CD14-positive monocyte (primary cell): ENCODE measurements at regions not wholly inside any gene's neighbourhood (a gene's known extent, or its start where the extent isn't known, plus 50 kb on each side); places are given as distances from the start of the nearest gene placed in this dataset.

ENCODE experiments used
- DNase-seq, 3 donors: peaks; one replicate each; pipeline ENCODE4 v3.0.0-alpha.2; 2011 to 2022
- H2AFZ ChIP-seq: 2 replicates; pipeline ENCODE4 v1.6.0; 2012; ENCODE audit warnings: mild to moderate bottlenecking, low read depth, low read length, inconsistent platforms; ENCODE audit not compliant: insufficient read depth, poor library complexity, severe bottlenecking
- H3K27ac ChIP-seq, 2 donors: 1 replicate in 1 of 2; 2 replicates in 1 of 2; pipeline ENCODE4 v1.5.1; 2012 to 2013; ENCODE audit warnings: low read length in 2 of 2, control low read depth in 1 of 2, inconsistent platforms in 1 of 2, low read depth in 1 of 2, mild to moderate bottlenecking in 1 of 2
- H3K27me3 ChIP-seq, 2 donors: one replicate each; pipeline versions ENCODE4 v1.6.0 to v1.6.1; 2011 to 2013; ENCODE audit warnings: low read length in 2 of 2; ENCODE audit not compliant: control insufficient read depth in 2 of 2, insufficient read depth in 2 of 2
- H3K36me3 ChIP-seq, 2 donors: replicated peaks in 1 of 2; 1 replicate in 1 of 2; 2 replicates in 1 of 2; pipeline versions ENCODE4 v1.5.1 to v1.6.1; 2012 to 2013; ENCODE audit warnings: low read length in 2 of 2, control low read depth in 1 of 2, inconsistent platforms in 1 of 2, mild to moderate bottlenecking in 1 of 2; ENCODE audit not compliant: insufficient read depth in 2 of 2, control insufficient read depth in 1 of 2
- H3K4me1 ChIP-seq, 2 donors: 1 replicate in 1 of 2; 2 replicates in 1 of 2; pipeline versions ENCODE4 v1.5.1 to v1.6.1; 2012 to 2013; ENCODE audit warnings: low read length in 2 of 2, control low read depth in 1 of 2, inconsistent platforms in 1 of 2, mild to moderate bottlenecking in 1 of 2, moderate library complexity in 1 of 2; ENCODE audit not compliant: insufficient read depth in 2 of 2, control insufficient read depth in 1 of 2
- H3K4me2 ChIP-seq: replicated peaks from 2 replicates; pipeline ENCODE3; 2012; ENCODE audit warnings: low read length, moderate library complexity, mild to moderate bottlenecking; ENCODE audit not compliant: poor library complexity, severe bottlenecking; ENCODE audit errors: extremely low read depth
- H3K4me3 ChIP-seq, 3 experiments: fragments of 200-600 bp in 1 of 3; sonication (generic) in 1 of 3; replicated peaks in 1 of 3; 1 replicate in 2 of 3; 2 replicates in 1 of 3; pipeline ENCODE4 v1.5.1; 2011 to 2013; ENCODE audit warnings: low read length in 3 of 3, mild to moderate bottlenecking in 3 of 3, control low read depth in 2 of 3, low read depth in 2 of 3, inconsistent platforms in 1 of 3, moderate library complexity in 1 of 3
- H3K79me2 ChIP-seq: 2 replicates; pipeline ENCODE4 v1.6.0; 2012; ENCODE audit warnings: mild to moderate bottlenecking, control low read depth, inconsistent platforms, low read length, moderate library complexity; ENCODE audit not compliant: insufficient read depth
- H3K9ac ChIP-seq: 2 replicates; pipeline ENCODE4 v1.6.0; 2017; ENCODE audit warnings: low read length, mild to moderate bottlenecking; ENCODE audit not compliant: insufficient read depth, poor library complexity, severe bottlenecking
- H3K9me3 ChIP-seq, 2 donors: replicated peaks in 1 of 2; 1 replicate in 1 of 2; 2 replicates in 1 of 2; pipeline versions ENCODE4 v1.5.1 to v1.6.1; 2012 to 2013; ENCODE audit warnings: low read length in 2 of 2, control low read depth in 1 of 2; ENCODE audit not compliant: control insufficient read depth in 1 of 2, insufficient read depth in 1 of 2
- H4K20me1 ChIP-seq: 2 replicates; pipeline ENCODE4 v1.6.0; 2012; ENCODE audit warnings: mild to moderate bottlenecking, low read length, control low read depth, moderate library complexity; ENCODE audit not compliant: insufficient read depth
- H3K27ac Mint-ChIP-seq, 7 donors: one replicate each; pipeline ENCODE4 v1.8.0; 2020; ENCODE audit warnings: mild to moderate bottlenecking in 7 of 7, mixed read lengths in 7 of 7, moderate library complexity in 6 of 7, inconsistent platforms in 2 of 7
- H3K27me3 Mint-ChIP-seq, 3 donors: one replicate each; pipeline ENCODE4 v1.8.0; 2021 to 2022; ENCODE audit warnings: low read depth in 3 of 3, mild to moderate bottlenecking in 3 of 3, mixed read lengths in 3 of 3, moderate library complexity in 3 of 3, inconsistent platforms in 1 of 3
- H3K36me3 Mint-ChIP-seq, 2 donors: one replicate each; pipeline ENCODE4 v1.8.0; 2020; ENCODE audit warnings: mixed read lengths in 2 of 2, inconsistent platforms in 1 of 2, mild to moderate bottlenecking in 1 of 2
- H3K4me1 Mint-ChIP-seq: one replicate; pipeline ENCODE4 v1.8.0; 2020; ENCODE audit warnings: mild to moderate bottlenecking, mixed read lengths
- H3K4me3 Mint-ChIP-seq, 2 donors: one replicate each; pipeline ENCODE4 v1.8.0; 2020; ENCODE audit warnings: mild to moderate bottlenecking in 2 of 2, mixed read lengths in 2 of 2, moderate library complexity in 1 of 2
- H3K9me3 Mint-ChIP-seq, 7 donors: one replicate each; pipeline ENCODE4 v1.8.0; 2020 to 2022; ENCODE audit warnings: mixed read lengths in 7 of 7, mild to moderate bottlenecking in 6 of 7, moderate library complexity in 6 of 7, inconsistent platforms in 2 of 7
- WGBS: methylation state at CpG from one replicate; pipeline ENCODE4 v1.1.5; 2013; ENCODE audit warnings: missing lambda C conversion rate; ENCODE audit not compliant: insufficient coverage; 5-methylcytosine and 5-hydroxymethylcytosine counted together
- intact Hi-C, 2 donors: fragments of 100-400 bp; cut with micrococcal nuclease; formaldehyde crosslinking; loops; one replicate each; pipeline versions ENCODE4 v1.15.0 to v1.15.1; 2023
- TF ChIP-seq, protein P1 (sequence below): fragments of 200-600 bp; IDR thresholded peaks from one replicate; pipeline ENCODE4 v1.8.0; 2022; ENCODE audit warnings: antibody characterized with exemption, mild to moderate bottlenecking

DNA sequence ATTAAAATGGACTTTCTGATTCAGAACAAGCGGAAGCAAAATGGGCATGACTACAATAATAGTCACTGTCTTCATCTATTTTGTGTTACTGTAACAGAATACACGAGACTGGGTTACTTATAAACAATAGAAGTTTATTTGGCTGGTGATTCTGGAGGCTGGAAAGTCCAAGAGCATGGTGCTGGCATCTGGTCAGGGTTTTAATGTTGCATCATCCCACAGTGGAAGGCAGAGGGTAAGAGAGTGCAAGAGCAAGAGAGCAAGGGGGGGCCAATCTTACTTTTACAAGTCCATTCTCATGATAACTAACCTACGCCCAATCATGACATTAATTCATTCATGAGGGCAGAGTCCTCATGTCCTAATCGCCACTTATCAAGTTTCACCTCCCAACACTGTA, 189.2 kb downstream of the TOX3 start:
- no CpG with 5 or more reads among the region's 4 CpGs for WGBS
- Mint-ChIP-seq H3K36me3 (no peaks in the 10 kb centered on the region), H3K9me3 (peaks cover 0 to 11% (median 6%) of the 10 kb centered on the region in 7 donors), H3K4me3 (no peak overlapping the region), H3K27me3 (peaks cover 0 to 1% (median 0%) of the 10 kb centered on the region in 3 donors), H3K4me1 (no peaks in the 10 kb centered on the region), H3K27ac (no peak overlapping the region)
- Histone ChIP-seq H3K4me2 (no peak overlapping the region), H3K36me3 (no peaks in the 10 kb centered on the region), H3K4me1 (no peaks in the 10 kb centered on the region), H3K27ac (no peak overlapping the region), H4K20me1 (no peaks in the 10 kb centered on the region), H3K27me3 (no peaks in the 10 kb centered on the region), H2AFZ (no peak overlapping the region), H3K9me3 (peaks cover 0 to 3% of the 10 kb centered on the region in 2 donors), H3K9ac (no peak overlapping the region), H3K4me3 (no peak overlapping the region), H3K79me2 (no peaks in the 10 kb centered on the region)
- intact Hi-C loops = no loop called here
- TF ChIP-seq, protein P1, sequence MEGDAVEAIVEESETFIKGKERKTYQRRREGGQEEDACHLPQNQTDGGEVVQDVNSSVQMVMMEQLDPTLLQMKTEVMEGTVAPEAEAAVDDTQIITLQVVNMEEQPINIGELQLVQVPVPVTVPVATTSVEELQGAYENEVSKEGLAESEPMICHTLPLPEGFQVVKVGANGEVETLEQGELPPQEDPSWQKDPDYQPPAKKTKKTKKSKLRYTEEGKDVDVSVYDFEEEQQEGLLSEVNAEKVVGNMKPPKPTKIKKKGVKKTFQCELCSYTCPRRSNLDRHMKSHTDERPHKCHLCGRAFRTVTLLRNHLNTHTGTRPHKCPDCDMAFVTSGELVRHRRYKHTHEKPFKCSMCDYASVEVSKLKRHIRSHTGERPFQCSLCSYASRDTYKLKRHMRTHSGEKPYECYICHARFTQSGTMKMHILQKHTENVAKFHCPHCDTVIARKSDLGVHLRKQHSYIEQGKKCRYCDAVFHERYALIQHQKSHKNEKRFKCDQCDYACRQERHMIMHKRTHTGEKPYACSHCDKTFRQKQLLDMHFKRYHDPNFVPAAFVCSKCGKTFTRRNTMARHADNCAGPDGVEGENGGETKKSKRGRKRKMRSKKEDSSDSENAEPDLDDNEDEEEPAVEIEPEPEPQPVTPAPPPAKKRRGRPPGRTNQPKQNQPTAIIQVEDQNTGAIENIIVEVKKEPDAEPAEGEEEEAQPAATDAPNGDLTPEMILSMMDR = no peak
- no peak for DNase-seq

DNA sequence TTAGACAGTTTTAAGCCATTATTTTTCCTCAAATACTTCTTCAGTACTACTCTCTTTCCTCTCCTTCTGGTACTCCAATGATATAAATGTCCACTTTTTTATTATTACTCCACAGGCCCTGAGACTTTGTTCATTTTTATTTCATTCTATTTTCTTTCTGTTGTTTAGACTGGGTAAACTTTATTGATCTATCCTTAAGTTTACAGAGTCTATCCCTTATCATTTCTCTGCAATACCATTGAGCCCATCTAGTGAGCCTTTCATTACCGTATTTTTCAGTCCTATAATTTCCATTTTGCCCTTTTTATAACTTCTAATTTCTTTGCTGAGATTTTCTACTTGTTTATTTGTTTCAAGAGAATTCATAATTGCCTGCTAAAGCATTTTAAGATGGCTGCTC, 193.7 kb downstream of the TOX3 start:
- Mint-ChIP-seq H3K36me3 (no peaks in the 10 kb centered on the region), H3K4me3 (no peak overlapping the region), H3K27me3 (peaks cover 0 to 3% (median 0%) of the 10 kb centered on the region in 3 donors), H3K9me3 (peaks cover 2 to 9% (median 4%) of the 10 kb centered on the region in 7 donors), H3K27ac (no peak overlapping the region), H3K4me1 (no peaks in the 10 kb centered on the region)
- no peak overlapping the region for H2AFZ ChIP-seq
- H4K20me1 ChIP-seq = no peaks in the 10 kb centered on the region
- no peaks in the 10 kb centered on the region for H3K36me3 ChIP-seq
- H3K79me2 ChIP-seq = no peaks in the 10 kb centered on the region
- no CpG with 5 or more reads among the region's 1 CpG for WGBS
- no peak overlapping the region for H3K4me3 ChIP-seq
- TF ChIP-seq, protein P1 = no peak
- H3K9ac ChIP-seq = no peak overlapping the region
- intact Hi-C loops = no loop called here
- H3K27ac ChIP-seq = no peak overlapping the region
- H3K9me3 ChIP-seq = peaks cover 0 to 3% of the 10 kb centered on the region in 2 donors
- DNase-seq = no peak
- no peaks in the 10 kb centered on the region for H3K27me3 ChIP-seq
- H3K4me1 ChIP-seq = no peaks in the 10 kb centered on the region
- no peak overlapping the region for H3K4me2 ChIP-seq
